HepG2 (cell line): ENCODE measurements at regions not wholly inside any gene's neighbourhood (a gene's known extent, or its start where the extent isn't known, plus 50 kb on each side); places are given as distances from the start of the nearest gene placed in this dataset.

Experiments used
- POLR2AphosphoS5 ChIP-seq: IDR thresholded peaks from 2 replicates; pipeline ENCODE4 v1.6.1; 2012; ENCODE audit warnings: low read depth, low read length
- SAFB2 ChIP-seq: sonication (generic); formaldehyde crosslinking; IDR thresholded peaks from 2 replicates; pipeline ENCODE4 v1.5.1; 2020; ENCODE audit warnings: missing genetic modification reagents, low read depth, mild to moderate bottlenecking, borderline replicate concordance

DNA sequence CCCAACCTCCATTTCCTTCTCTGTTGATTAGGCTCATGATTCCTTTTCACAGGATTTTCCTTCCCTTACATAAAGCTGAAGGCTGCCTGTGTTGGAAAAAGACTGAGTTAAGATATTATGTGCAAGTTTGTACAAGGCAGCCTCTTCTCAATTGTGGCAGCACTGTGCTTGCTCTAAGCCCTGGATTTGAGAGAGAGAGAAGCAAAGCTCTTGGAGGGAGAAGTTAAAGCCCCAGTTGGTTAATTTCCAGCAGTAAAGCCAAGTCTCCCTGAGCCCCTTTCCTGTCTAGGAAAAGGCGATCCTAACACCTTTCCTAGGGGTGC is 128.3 kb upstream of the SESN3 start:
- TF ChIP-seq SAFB2 = no peak
- TF ChIP-seq POLR2AphosphoS5 = no peak
